ENCODE measurements at regions not wholly inside any gene's neighbourhood (a gene's known extent, or its start where the extent isn't known, plus 50 kb on each side); places are given as distances from the start of the nearest gene placed in this dataset.

DNA sequence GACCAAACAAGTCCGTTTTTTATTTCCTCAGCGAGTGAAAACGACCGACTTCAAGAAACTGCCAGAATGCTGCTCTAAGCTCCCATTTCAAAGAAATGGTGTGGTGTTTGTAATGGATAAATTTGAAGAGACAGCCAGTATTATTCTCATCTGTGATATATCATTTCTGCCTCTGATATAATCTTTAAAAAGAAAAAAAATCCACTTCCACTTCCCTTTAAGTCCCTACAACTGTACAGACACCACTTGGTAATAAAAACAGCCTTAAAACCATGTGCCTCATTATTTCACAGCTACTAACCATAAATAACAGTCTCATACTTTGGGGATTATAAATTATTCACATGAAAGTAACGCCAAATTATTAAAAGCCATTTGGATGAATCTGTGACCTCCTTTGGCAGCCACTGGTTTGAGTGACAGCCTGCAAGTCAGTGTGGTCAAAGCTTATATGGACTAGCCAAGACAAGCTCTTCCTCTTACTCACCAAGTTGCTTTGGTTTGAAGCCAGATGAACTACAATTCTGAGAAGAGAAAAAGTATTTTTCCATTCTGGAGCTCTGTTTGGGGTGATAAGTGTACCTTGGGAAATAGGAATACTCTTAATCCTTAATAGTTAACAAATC is 168.0 kb downstream of the SHOX2 start:
- DNase-seq (ENCODE audit: low read depth in 2 of 2), result peak; percentile 6 to 62
- TF ChIP-seq CTCF (conservative IDR thresholded peaks at IDR 0.05 in 1 of 2, IDR thresholded peaks at IDR 0.05 in 1 of 2; ENCODE audit: low read depth in 1 of 2, low read length in 2 of 2) (no peak), EZH2 (IDR thresholded peaks at IDR 0.05; ENCODE audit: low read length, missing control alignments) (no peak)
- H3K27me3 ChIP-seq (ENCODE audit: control insufficient read depth, insufficient read depth, low read length), result no peaks in the 10 kb centered on the region

GRCh38 chr3:157931517-157931916 is 174.7 kb downstream of the SHOX2 start:
- no peaks in the 10 kb centered on the region for H4K20me1 ChIP-seq (ENCODE audit: control insufficient read depth, extremely low read depth, insufficient read depth, low read length)
- no peaks in the 10 kb centered on the region for H3K36me3 ChIP-seq (ENCODE audit: control insufficient read depth, insufficient read depth, low read length)
- H3K79me2 ChIP-seq (ENCODE audit: control insufficient read depth, insufficient read depth, low read length), result no peaks in the 10 kb centered on the region
- TF ChIP-seq EZH2 (IDR thresholded peaks at IDR 0.05; ENCODE audit: low read length, missing control alignments), result no peak
- no peak for TF ChIP-seq CTCF (conservative IDR thresholded peaks at IDR 0.05 in 1 of 2, IDR thresholded peaks at IDR 0.05 in 1 of 2; ENCODE audit: low read depth in 1 of 2, low read length in 2 of 2)
- H3K27ac ChIP-seq (ENCODE audit: insufficient read depth, low read length), result no peak overlapping the region
- no peak for DNase-seq (ENCODE audit: low read depth in 2 of 2)
- H3K27me3 ChIP-seq (ENCODE audit: control insufficient read depth, insufficient read depth, low read length), result no peaks in the 10 kb centered on the region
- no peaks in the 10 kb centered on the region for H3K4me1 ChIP-seq (ENCODE audit: control insufficient read depth, extremely low read depth, insufficient read depth, low read length)
- no peak overlapping the region for H3K4me2 ChIP-seq (ENCODE audit: extremely low read depth, insufficient read depth, low read length)
- H3K9ac ChIP-seq (ENCODE audit: insufficient read depth, low read length), result no peak overlapping the region
- H3K4me3 ChIP-seq (replicated peaks in 1 of 4; ENCODE audit: control extremely low read depth in 1 of 4, insufficient read depth in 1 of 4, low read depth in 3 of 4, low read length in 4 of 4), result no peak overlapping the region
- no peak overlapping the region for H2AFZ ChIP-seq (ENCODE audit: low read length)
- H3K9me3 ChIP-seq (ENCODE audit: control insufficient read depth, insufficient read depth, low read depth, low read length), result no peaks in the 10 kb centered on the region

More for the DNA sequence above, 168.0 kb downstream of the SHOX2 start:
- Histone ChIP-seq H3K4me3 (replicated peaks in 1 of 4; ENCODE audit: control extremely low read depth in 1 of 4, insufficient read depth in 1 of 4, low read depth in 3 of 4, low read length in 4 of 4) (no peak overlapping the region), H3K9me3 (ENCODE audit: control insufficient read depth, insufficient read depth, low read depth, low read length) (no peaks in the 10 kb centered on the region), H3K79me2 (ENCODE audit: control insufficient read depth, insufficient read depth, low read length) (no peaks in the 10 kb centered on the region), H2AFZ (ENCODE audit: low read length) (no peak overlapping the region), H3K36me3 (ENCODE audit: control insufficient read depth, insufficient read depth, low read length) (no peaks in the 10 kb centered on the region), H4K20me1 (ENCODE audit: control insufficient read depth, extremely low read depth, insufficient read depth, low read length) (no peaks in the 10 kb centered on the region), H3K4me1 (ENCODE audit: control insufficient read depth, extremely low read depth, insufficient read depth, low read length) (no peaks in the 10 kb centered on the region), H3K27ac (ENCODE audit: insufficient read depth, low read length) (no peak overlapping the region), H3K9ac (ENCODE audit: insufficient read depth, low read length) (no peak overlapping the region), H3K4me2 (ENCODE audit: extremely low read depth, insufficient read depth, low read length) (no peak overlapping the region)

DNA sequence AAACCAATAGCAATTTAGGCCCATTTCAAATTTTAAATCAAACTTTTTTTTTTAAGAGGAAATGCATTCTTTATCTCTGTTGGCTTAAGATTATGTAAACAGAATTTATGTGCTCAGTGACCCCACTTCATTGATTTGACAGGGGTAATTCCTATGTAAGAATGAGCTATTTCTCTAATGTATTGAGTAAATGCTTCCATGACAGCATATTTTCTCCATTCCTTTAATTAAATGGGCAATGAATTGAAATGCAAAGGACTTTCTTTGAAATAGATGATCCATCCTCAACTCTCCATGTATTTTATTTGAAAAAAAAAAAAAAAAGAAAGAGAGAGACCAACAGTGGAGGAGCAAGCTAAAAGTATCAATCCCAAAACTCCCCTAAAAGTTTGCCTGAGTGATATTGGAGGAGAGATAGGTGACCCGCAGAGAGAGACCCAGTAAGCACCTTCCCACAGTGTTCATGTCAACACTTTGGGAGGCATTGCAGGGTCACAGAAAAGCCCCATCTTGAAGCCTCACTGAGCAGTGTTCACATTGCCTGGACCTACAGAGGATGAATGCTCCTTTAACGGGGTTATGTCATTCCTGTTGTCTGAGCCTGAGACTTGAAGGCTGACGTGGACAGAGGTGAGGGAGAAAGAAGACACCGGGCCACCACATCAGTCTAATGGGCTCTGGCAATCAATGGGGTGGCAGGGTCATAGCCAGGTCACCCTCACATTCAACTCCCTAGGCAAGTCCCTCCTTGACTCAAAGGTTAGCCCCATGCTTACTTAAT is 176.0 kb downstream of the SHOX2 start:
- no peak for TF ChIP-seq CTCF (conservative IDR thresholded peaks at IDR 0.05 in 1 of 2, IDR thresholded peaks at IDR 0.05 in 1 of 2; ENCODE audit: low read depth in 1 of 2, low read length in 2 of 2)
- TF ChIP-seq EZH2 (IDR thresholded peaks at IDR 0.05; ENCODE audit: low read length, missing control alignments), result no peak

More for the DNA sequence above, 176.0 kb downstream of the SHOX2 start:
- Histone ChIP-seq H3K4me2 (ENCODE audit: extremely low read depth, insufficient read depth, low read length) (no peak overlapping the region), H4K20me1 (ENCODE audit: control insufficient read depth, extremely low read depth, insufficient read depth, low read length) (no peaks in the 10 kb centered on the region), H2AFZ (ENCODE audit: low read length) (no peak overlapping the region), H3K79me2 (ENCODE audit: control insufficient read depth, insufficient read depth, low read length) (no peaks in the 10 kb centered on the region), H3K4me1 (ENCODE audit: control insufficient read depth, extremely low read depth, insufficient read depth, low read length) (no peaks in the 10 kb centered on the region), H3K36me3 (ENCODE audit: control insufficient read depth, insufficient read depth, low read length) (no peaks in the 10 kb centered on the region), H3K27ac (ENCODE audit: insufficient read depth, low read length) (no peak overlapping the region), H3K9ac (ENCODE audit: insufficient read depth, low read length) (no peak overlapping the region), H3K9me3 (ENCODE audit: control insufficient read depth, insufficient read depth, low read depth, low read length) (no peaks in the 10 kb centered on the region), H3K27me3 (ENCODE audit: control insufficient read depth, insufficient read depth, low read length) (no peaks in the 10 kb centered on the region), H3K4me3 (replicated peaks in 1 of 4; ENCODE audit: control extremely low read depth in 1 of 4, insufficient read depth in 1 of 4, low read depth in 3 of 4, low read length in 4 of 4) (no peak overlapping the region)
- DNase-seq (ENCODE audit: low read depth in 2 of 2), result no peak
